Smooth muscle cell (in vitro differentiated cells): ENCODE measurements at regions not wholly inside any gene's neighbourhood (a gene's known extent, or its start where the extent isn't known, plus 50 kb on each side); places are given as distances from the start of the nearest gene placed in this dataset.

Experiments
- DNase-seq: peaks from one replicate; lab custom pipeline; 2025; ENCODE audit not compliant: unreplicated experiment; lab: John Stamatoyannopoulos, UW
- H2AFZ ChIP-seq: fragments of 200-600 bp; sonication (generic); 2 replicates; pipeline ENCODE4 v1.6.0; 2016; ENCODE audit warnings: antibody characterized with exemption, low read depth, mild to moderate bottlenecking
- H3F3A ChIP-seq: fragments of 200-600 bp; sonication (generic); 2 replicates; pipeline ENCODE4 v1.6.0; 2017; ENCODE audit warnings: antibody characterized with exemption, low read depth
- H3K27ac ChIP-seq: fragments of 200-600 bp; sonication (generic); 2 replicates; pipeline ENCODE4 v1.5.1; 2016; ENCODE audit warnings: low read depth, mild to moderate bottlenecking
- H3K27me3 ChIP-seq: fragments of 200-600 bp; sonication (generic); 2 replicates; pipeline ENCODE4 v1.6.1; 2016; ENCODE audit warnings: low read depth, mild to moderate bottlenecking
- H3K36me3 ChIP-seq: fragments of 200-600 bp; sonication (generic); 2 replicates; pipeline ENCODE4 v1.5.1; 2016; ENCODE audit warnings: low read depth
- H3K4me1 ChIP-seq: fragments of 200-600 bp; sonication (generic); 2 replicates; pipeline ENCODE4 v1.5.1; 2016; ENCODE audit warnings: low read depth
- H3K4me2 ChIP-seq: fragments of 200-600 bp; sonication (generic); 2 replicates; pipeline ENCODE4 v1.6.0; 2016; ENCODE audit warnings: mild to moderate bottlenecking
- H3K4me3 ChIP-seq: fragments of 200-600 bp; sonication (generic); 2 replicates; pipeline ENCODE4 v1.5.1; 2016; ENCODE audit warnings: mild to moderate bottlenecking
- H3K79me2 ChIP-seq: fragments of 200-600 bp; sonication (generic); 2 replicates; pipeline ENCODE4 v1.6.0; 2016; ENCODE audit warnings: low read depth, mild to moderate bottlenecking
- H3K9ac ChIP-seq: fragments of 200-600 bp; sonication (generic); 2 replicates; pipeline ENCODE4 v1.6.0; 2016; ENCODE audit warnings: low read depth
- H3K9me3 ChIP-seq: fragments of 200-600 bp; sonication (generic); replicated peaks from 2 replicates; pipeline ENCODE4 v1.5.1; 2016; ENCODE audit warnings: low read depth
- H4K20me1 ChIP-seq: fragments of 200-600 bp; sonication (generic); 2 replicates; pipeline ENCODE4 v1.6.0; 2016; ENCODE audit warnings: low read depth
- WGBS: methylation state at CpG from one replicate; pipeline ENCODE4 v1.1.7; 2016; ENCODE audit warnings: low lambda C conversion rate; 5-methylcytosine and 5-hydroxymethylcytosine counted together
- TF ChIP-seq, protein P1 (sequence below): fragments of 200-600 bp; sonication (generic); IDR thresholded peaks from 2 replicates; pipeline ENCODE4 v1.5.1; 2017; ENCODE audit warnings: borderline replicate concordance, mild to moderate bottlenecking, antibody characterized with exemption; ENCODE audit not compliant: insufficient read depth, poor library complexity, severe bottlenecking

DNA sequence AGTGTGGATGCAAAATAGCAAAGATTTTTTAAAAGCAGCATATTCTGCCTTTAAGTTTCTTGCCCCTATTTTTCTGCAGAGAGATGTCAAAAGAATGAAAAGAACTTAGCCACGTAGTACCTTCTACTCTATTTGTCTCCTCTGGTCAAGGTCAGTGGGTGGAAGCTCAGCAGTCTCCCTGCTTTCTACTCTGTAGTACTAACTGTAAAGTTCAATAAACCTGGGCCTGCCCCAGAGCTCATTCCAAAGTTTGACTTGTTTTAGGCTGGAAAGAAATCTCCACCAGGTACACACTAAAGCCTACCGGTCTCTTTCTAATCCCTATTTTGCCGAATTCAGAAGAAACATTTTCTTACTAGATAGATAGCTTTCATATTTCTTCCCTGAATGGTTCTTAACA, 247.9 kb upstream of the ARHGAP20 start:
- Histone ChIP-seq H4K20me1 (no peaks in the 10 kb centered on the region), H3K9ac (no peak overlapping the region), H3K4me1 (no peaks in the 10 kb centered on the region), H3K9me3 (no peaks in the 10 kb centered on the region), H3F3A (no peaks in the 10 kb centered on the region), H3K27me3 (no peaks in the 10 kb centered on the region), H2AFZ (no peak overlapping the region), H3K4me2 (no peak overlapping the region), H3K27ac (no peak overlapping the region), H3K36me3 (no peaks in the 10 kb centered on the region), H3K79me2 (no peaks in the 10 kb centered on the region), H3K4me3 (no peak overlapping the region)
- 97% methylated on average over 3 of the region's 3 CpGs for WGBS
- DNase-seq = no peak
- TF ChIP-seq, protein P1, sequence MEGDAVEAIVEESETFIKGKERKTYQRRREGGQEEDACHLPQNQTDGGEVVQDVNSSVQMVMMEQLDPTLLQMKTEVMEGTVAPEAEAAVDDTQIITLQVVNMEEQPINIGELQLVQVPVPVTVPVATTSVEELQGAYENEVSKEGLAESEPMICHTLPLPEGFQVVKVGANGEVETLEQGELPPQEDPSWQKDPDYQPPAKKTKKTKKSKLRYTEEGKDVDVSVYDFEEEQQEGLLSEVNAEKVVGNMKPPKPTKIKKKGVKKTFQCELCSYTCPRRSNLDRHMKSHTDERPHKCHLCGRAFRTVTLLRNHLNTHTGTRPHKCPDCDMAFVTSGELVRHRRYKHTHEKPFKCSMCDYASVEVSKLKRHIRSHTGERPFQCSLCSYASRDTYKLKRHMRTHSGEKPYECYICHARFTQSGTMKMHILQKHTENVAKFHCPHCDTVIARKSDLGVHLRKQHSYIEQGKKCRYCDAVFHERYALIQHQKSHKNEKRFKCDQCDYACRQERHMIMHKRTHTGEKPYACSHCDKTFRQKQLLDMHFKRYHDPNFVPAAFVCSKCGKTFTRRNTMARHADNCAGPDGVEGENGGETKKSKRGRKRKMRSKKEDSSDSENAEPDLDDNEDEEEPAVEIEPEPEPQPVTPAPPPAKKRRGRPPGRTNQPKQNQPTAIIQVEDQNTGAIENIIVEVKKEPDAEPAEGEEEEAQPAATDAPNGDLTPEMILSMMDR = no peak

DNA sequence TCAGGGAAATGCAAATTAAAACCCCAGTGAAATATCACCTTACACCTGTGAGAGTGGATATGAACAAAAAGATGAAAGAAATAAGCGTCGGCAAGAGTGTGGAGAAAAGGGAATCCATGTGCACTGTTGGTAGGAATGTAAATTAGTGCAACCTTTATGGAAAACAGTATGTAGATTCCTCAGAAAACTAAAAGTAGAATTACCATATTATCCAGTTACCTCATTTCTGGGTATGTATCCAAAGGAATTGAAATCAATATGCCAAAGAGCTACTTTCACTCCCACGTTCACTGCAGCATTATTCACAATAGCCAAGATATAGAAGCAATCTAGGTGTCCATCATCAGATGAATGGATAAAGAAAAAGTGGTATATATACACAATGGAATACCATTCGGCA, 246.0 kb upstream of the ARHGAP20 start:
- no peaks in the 10 kb centered on the region for H3K27me3 ChIP-seq
- H3K9ac ChIP-seq = no peak overlapping the region
- H3K9me3 ChIP-seq = no peaks in the 10 kb centered on the region
- H2AFZ ChIP-seq = no peak overlapping the region
- TF ChIP-seq, protein P1 = no peak
- no peaks in the 10 kb centered on the region for H3F3A ChIP-seq
- WGBS = 97% methylated on average over 4 of the region's 4 CpGs
- no peak overlapping the region for H3K4me2 ChIP-seq
- no peak overlapping the region for H3K27ac ChIP-seq
- H3K4me3 ChIP-seq = no peak overlapping the region
- H4K20me1 ChIP-seq = no peaks in the 10 kb centered on the region
- DNase-seq = no peak
- H3K4me1 ChIP-seq = no peaks in the 10 kb centered on the region
- H3K36me3 ChIP-seq = no peaks in the 10 kb centered on the region
- no peaks in the 10 kb centered on the region for H3K79me2 ChIP-seq

DNA sequence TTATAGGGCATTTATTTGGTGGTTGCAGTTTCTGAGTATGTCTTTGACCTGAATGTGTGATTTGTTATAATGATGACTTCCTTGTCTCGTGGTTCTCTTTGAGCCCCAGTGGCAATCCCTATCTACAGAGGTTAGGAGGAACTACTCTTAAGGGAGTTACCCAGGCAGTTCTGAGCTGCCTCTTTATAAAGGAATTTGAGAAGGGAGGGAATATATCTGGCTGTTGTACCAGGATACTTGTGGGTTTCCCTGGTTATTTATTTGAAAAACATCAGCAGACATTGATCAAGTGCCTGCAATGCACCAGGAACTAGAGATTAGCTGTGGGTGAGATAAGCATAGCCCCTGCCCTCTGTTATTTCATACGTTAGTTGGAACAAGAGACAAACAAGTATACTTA, 243.5 kb upstream of the ARHGAP20 start:
- Histone ChIP-seq H3K9me3 (no peaks in the 10 kb centered on the region), H3K36me3 (no peaks in the 10 kb centered on the region), H3K4me3 (no peak overlapping the region), H3K4me2 (no peak overlapping the region), H3K27me3 (no peaks in the 10 kb centered on the region), H3F3A (no peaks in the 10 kb centered on the region), H2AFZ (no peak overlapping the region), H3K9ac (no peak overlapping the region), H3K27ac (no peak overlapping the region), H3K4me1 (no peaks in the 10 kb centered on the region), H4K20me1 (no peaks in the 10 kb centered on the region), H3K79me2 (no peaks in the 10 kb centered on the region)
- TF ChIP-seq, protein P1 = no peak
- 52% methylated on average over 2 of the region's 2 CpGs for WGBS
- DNase-seq = no peak

DNA sequence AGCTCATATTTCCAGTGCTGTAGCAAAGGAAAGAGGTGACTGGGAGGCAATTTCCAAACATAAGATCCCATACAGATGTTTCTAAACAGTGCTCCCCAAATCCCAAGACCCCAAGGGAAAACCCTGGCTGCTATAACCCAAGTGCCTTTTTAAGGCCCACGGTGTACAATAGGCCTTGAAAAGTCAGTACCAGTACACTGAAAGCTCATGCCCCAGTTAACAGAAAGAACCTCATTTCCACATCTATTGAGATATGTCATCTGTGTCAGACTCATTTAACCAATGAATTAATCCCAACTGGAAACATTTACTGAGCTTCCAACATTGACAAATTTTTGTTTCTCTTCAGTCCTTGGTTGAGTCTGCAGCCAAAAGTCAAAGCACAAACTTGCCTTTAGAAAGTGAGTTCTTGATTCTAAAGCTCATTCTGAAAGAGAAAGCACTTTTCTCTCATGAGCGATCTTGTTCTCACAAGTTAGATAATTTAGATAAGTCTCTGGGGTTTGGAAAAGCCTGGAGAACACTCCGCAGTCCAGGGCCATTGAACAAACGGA, 239.8 kb upstream of the ARHGAP20 start:
- Histone ChIP-seq H3K36me3 (no peaks in the 10 kb centered on the region), H3K9me3 (no peaks in the 10 kb centered on the region), H3K4me2 (no peak overlapping the region), H4K20me1 (no peaks in the 10 kb centered on the region), H3F3A (no peaks in the 10 kb centered on the region), H3K79me2 (no peaks in the 10 kb centered on the region), H3K4me1 (no peaks in the 10 kb centered on the region), H2AFZ (no peak overlapping the region), H3K27ac (no peak overlapping the region), H3K9ac (no peak overlapping the region), H3K4me3 (no peak overlapping the region), H3K27me3 (no peaks in the 10 kb centered on the region)
- no peak for DNase-seq
- 97% methylated on average over 4 of the region's 4 CpGs for WGBS
- TF ChIP-seq, protein P1 = no peak
